Fibroblast of villous mesenchyme (primary cell): ENCODE measurements at regions not wholly inside any gene's neighbourhood (a gene's known extent, or its start where the extent isn't known, plus 50 kb on each side); places are given as distances from the start of the nearest gene placed in this dataset.
A peak's percentile ranks its signal among the peaks of the same experiment; 100 is the strongest.

Experiments
- DNase-seq: peaks from one replicate; pipeline ENCODE4 v3.0.0-alpha.2; 2010; ENCODE audit warnings: low read depth
- H3K4me3 ChIP-seq: 2 replicates; pipeline ENCODE4 v1.5.1; 2011; ENCODE audit warnings: low read depth, mild to moderate bottlenecking, low read length
- CTCF ChIP-seq: IDR thresholded peaks from 2 replicates; pipeline ENCODE4 v1.5.1; 2012; ENCODE audit warnings: low read depth, mild to moderate bottlenecking, low read length; ENCODE audit not compliant: insufficient read depth

GRCh38 chr14:27013678-27014077, 415.8 kb upstream of the NOVA1 start:
- H3K4me3 ChIP-seq = no peak overlapping the region
- DNase-seq = no peak
- no peak for TF ChIP-seq CTCF

GRCh38 chr14:27015065-27015464, 417.2 kb upstream of the NOVA1 start:
- no peak overlapping the region for H3K4me3 ChIP-seq
- no peak for TF ChIP-seq CTCF
- peak; percentile 51 for DNase-seq

GRCh38 chr14:27025648-27026047, 427.8 kb upstream of the NOVA1 start:
- TF ChIP-seq CTCF = no peak
- H3K4me3 ChIP-seq = no peak overlapping the region
- DNase-seq = no peak

- H3K4me3 ChIP-seq = no peak overlapping the region
- TF ChIP-seq CTCF = no peak
- no peak for DNase-seq
Observed at GRCh38 chr14:27026097-27026496, 428.3 kb upstream of the NOVA1 start.

GRCh38 chr14:27040552-27040951, 442.7 kb upstream of the NOVA1 start:
- TF ChIP-seq CTCF = no peak
- no peak for DNase-seq
- H3K4me3 ChIP-seq = no peak overlapping the region

- no peak for TF ChIP-seq CTCF
- H3K4me3 ChIP-seq = no peak overlapping the region
- no peak for DNase-seq
Observed at GRCh38 chr14:27049701-27050100, 451.9 kb upstream of the NOVA1 start.

- no peak overlapping the region for H3K4me3 ChIP-seq
- DNase-seq = no peak
- no peak for TF ChIP-seq CTCF
Observed at GRCh38 chr14:27050208-27050607, 452.4 kb upstream of the NOVA1 start.
